Psoas muscle (tissue), 7 donors: ENCODE measurements at regions not wholly inside any gene's neighbourhood (a gene's known extent, or its start where the extent isn't known, plus 50 kb on each side); places are given as distances from the start of the nearest gene placed in this dataset.

Experiments used
- ATAC-seq, 4 donors: fragments of 200-7000 bp; cut with Tn5 transposase; one replicate each; pipeline ENCODE4 v1.9.1; 2020; ENCODE audit warnings: moderate library complexity in 3 of 4, mild to moderate bottlenecking in 2 of 4
- DNase-seq, 2 donors: peaks; one replicate each; pipeline ENCODE4 v3.0.0-alpha.2; 2020
- H3K27ac ChIP-seq: fragments of 200-600 bp; one replicate; pipeline ENCODE4 v1.8.0; 2022
- H3K27me3 ChIP-seq, 3 donors: fragments of 200-600 bp in 1 of 3; one replicate each; pipeline versions ENCODE4 v1.6.1 to v1.8.0; 2013 to 2022; ENCODE audit warnings: low read length in 2 of 3, mild to moderate bottlenecking in 2 of 3, moderate library complexity in 1 of 3; ENCODE audit not compliant: insufficient read depth in 3 of 3
- H3K36me3 ChIP-seq, 2 donors: fragments of 200-600 bp in 1 of 2; one replicate each; pipeline versions ENCODE4 v1.6.1 to v1.8.0; 2013 to 2022; ENCODE audit warnings: low read depth in 1 of 2, mild to moderate bottlenecking in 1 of 2, moderate library complexity in 1 of 2; ENCODE audit not compliant: insufficient read depth in 1 of 2
- H3K4me1 ChIP-seq: fragments of 200-600 bp; one replicate; pipeline ENCODE4 v1.8.0; 2022
- H3K4me3 ChIP-seq: fragments of 200-600 bp; one replicate; pipeline ENCODE4 v1.8.0; 2022; ENCODE audit warnings: mild to moderate bottlenecking
- H3K9me3 ChIP-seq: fragments of 200-600 bp; one replicate; pipeline ENCODE4 v1.8.0; 2022
- WGBS, 3 donors: extraction: QIAGEN DNeasy Blood & Tissue Kit; methylation state at CpG; one replicate each; pipeline versions ENCODE4 v1.1.6 to v1.1.7; 2013; 5-methylcytosine and 5-hydroxymethylcytosine counted together
- intact Hi-C, 2 donors: fragments of 100-400 bp; cut with DNase I; formaldehyde crosslinking; loops; one replicate each; pipeline versions ENCODE4 v1.11.0 to v1.14.2; 2022
- TF ChIP-seq, protein P1 (sequence below): fragments of 200-600 bp; IDR thresholded peaks from one replicate; pipeline ENCODE4 v1.8.0; 2022; ENCODE audit warnings: antibody characterized with exemption
- donor health status: healthy with polysubstance abuse.
- donor health status: DM: no; HTN: no; CAD: no; lungs with moderate emphysema.
- donor health status: Bipolar disorder and iron deficiency.
- donor health status: healthy.
- donor health status: DM: yes; HTN: yes; CAD: no.
- donor health status: DM: no; HTN: no; CAD: no.
- donor health status: DM: yes; HTN: yes; CAD: no.

DNA sequence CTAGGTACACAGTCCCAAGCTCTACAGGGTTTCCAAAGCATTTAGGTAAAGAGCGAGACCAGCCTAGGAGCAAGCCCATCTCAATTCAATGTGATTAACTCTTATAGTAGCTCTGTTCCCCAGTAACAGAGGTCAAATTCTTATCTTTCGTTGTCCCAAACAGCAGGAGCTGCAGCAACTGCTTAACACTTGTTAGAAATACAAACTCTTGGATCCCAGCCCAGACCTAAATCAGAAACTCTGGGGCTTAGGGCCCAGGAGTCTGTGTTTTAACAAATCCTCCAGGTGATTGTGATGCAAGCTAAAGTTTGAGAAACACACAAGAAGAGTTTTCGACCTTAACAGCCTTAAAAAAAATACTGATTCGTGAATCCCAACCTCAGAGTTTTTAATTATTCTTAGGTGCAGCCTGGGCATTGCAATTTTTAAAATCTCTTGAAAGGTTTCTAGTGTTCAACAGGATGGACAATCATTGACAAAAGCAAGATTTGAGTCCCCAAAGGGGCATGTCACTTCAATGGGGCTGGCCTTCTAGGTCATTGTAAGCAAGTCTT is 127.4 kb upstream of the HCRTR2 start:
- Histone ChIP-seq H3K9me3 (no peaks in the 10 kb centered on the region), H3K36me3 (no peaks in the 10 kb centered on the region), H3K27ac (no peak overlapping the region), H3K4me3 (no peak overlapping the region), H3K4me1 (peaks cover 10% of the 10 kb centered on the region), H3K27me3 (no peaks in the 10 kb centered on the region)
- intact Hi-C loops, result no loop called here
- TF ChIP-seq, protein P1, sequence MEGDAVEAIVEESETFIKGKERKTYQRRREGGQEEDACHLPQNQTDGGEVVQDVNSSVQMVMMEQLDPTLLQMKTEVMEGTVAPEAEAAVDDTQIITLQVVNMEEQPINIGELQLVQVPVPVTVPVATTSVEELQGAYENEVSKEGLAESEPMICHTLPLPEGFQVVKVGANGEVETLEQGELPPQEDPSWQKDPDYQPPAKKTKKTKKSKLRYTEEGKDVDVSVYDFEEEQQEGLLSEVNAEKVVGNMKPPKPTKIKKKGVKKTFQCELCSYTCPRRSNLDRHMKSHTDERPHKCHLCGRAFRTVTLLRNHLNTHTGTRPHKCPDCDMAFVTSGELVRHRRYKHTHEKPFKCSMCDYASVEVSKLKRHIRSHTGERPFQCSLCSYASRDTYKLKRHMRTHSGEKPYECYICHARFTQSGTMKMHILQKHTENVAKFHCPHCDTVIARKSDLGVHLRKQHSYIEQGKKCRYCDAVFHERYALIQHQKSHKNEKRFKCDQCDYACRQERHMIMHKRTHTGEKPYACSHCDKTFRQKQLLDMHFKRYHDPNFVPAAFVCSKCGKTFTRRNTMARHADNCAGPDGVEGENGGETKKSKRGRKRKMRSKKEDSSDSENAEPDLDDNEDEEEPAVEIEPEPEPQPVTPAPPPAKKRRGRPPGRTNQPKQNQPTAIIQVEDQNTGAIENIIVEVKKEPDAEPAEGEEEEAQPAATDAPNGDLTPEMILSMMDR, result no peak
- 49 to 57% (median 51%) methylated on average over 4 of the region's 4 CpGs for WGBS, 3 donors
- peak in 1 of 4 donors; percentile 29 for ATAC-seq
- no peak for DNase-seq

DNA sequence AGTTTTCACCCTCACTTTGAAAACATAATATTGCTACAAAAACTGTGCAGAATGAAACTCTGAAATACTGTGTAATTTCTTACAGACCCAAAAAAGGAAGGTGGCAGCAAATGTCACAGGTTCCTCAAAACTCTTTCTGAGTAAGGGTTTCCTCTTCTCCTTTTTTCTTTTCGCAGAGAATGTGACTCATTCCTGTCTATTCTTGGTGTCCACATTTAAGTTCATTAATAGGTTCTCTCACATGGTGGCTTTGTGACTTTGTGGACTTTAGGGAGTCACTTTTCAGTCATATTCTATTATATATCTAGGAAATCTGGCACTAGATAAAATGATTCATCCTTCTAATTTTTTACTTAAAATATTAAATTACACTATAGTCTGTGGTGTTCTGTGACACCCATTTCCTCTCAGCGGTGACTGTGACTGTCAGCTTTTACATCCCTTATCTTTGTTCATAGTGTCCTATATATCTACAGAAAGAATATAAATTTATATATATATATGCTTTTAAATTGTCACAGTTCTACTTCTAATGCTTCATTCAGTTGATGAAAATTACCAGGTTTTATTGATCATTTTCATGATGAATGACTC is 126.8 kb upstream of the HCRTR2 start:
- 56 to 75% (median 60%) methylated on average over 2 of the region's 2 CpGs for WGBS, 3 donors
- Histone ChIP-seq H3K9me3 (no peaks in the 10 kb centered on the region), H3K36me3 (no peaks in the 10 kb centered on the region), H3K27me3 (no peaks in the 10 kb centered on the region), H3K4me3 (no peak overlapping the region), H3K27ac (no peak overlapping the region), H3K4me1 (peaks cover 10% of the 10 kb centered on the region)
- TF ChIP-seq, protein P1, result no peak
- ATAC-seq (peak in 1 of 4 donors; percentile 37), DNase-seq (no peak)
- intact Hi-C loops, result no loop called here

DNA sequence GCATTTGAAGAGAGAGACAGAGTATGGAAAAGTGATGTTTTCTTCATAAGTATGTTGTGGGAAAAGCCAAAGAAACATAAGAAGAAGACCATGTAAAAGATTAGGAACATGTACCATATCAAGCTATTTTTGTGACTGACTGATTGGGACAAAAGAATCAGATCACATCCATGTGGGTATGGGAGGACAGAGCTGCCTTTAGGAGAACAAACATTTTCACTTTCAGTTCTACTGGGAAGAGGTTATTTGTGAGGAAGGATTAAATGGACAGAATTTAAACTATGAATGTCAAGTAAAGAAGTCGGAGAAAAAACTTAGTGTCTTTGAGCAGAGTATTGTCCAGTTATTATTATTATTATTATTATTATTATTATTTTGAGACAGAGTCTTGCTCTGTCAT is 124.4 kb upstream of the HCRTR2 start:
- ATAC-seq (no peak), DNase-seq (no peak)
- Histone ChIP-seq H3K9me3 (no peaks in the 10 kb centered on the region), H3K4me1 (peaks cover 14% of the 10 kb centered on the region), H3K4me3 (no peak overlapping the region), H3K27ac (no peak overlapping the region), H3K27me3 (no peaks in the 10 kb centered on the region), H3K36me3 (no peaks in the 10 kb centered on the region)
- TF ChIP-seq, protein P1, result no peak
- intact Hi-C loops, result no loop called here
- 87 to 96% (median 93%) methylated on average over 1 of the region's 1 CpG for WGBS, 3 donors

DNA sequence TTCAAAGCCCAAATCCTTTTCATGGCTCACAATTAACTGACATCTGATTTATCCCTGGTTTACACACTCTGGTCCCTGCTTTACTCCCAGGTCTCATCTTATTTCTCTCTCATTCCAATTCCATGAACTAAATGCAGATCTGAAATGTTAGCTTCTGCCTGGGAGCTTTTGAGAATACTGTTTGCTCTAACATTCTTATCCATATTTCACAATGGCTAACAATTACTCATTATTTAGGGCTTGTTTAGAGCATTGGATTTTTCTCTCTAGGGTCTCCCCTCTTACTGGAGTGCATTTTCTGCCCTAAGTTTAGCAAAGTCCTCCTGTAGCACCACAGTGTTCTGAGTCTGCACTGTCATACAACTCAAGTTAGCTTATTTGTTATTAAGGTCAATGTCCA is 121.5 kb upstream of the HCRTR2 start:
- DNase-seq (no peak), ATAC-seq (no peak)
- no peak overlapping the region for H3K27ac ChIP-seq
- TF ChIP-seq, protein P1, result no peak
- peaks cover 4% of the 10 kb centered on the region for H3K4me1 ChIP-seq
- no peaks in the 10 kb centered on the region for H3K9me3 ChIP-seq
- no peaks in the 10 kb centered on the region for H3K27me3 ChIP-seq
- intact Hi-C loops, result no loop called here
- no peak overlapping the region for H3K4me3 ChIP-seq
- H3K36me3 ChIP-seq, result no peaks in the 10 kb centered on the region

DNA sequence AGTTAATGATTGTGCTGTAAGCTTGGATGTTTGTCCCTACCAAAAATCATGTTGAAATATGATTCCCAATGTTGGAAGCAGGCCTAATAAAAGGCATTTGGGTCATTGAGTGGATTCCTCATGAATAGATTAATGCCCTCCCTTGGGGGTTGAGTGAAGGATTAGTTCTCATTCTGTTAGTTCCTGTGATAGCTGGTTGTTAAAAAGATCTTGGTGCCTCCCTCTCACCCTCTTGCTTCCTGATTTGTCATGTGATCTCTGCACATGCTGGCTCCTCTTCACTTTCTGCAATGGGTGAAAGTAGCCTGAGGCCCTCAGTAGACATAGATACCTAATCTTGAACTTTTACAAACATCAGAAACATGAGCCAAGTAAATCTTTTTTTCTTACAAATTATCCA is 115.6 kb upstream of the HCRTR2 start:
- Histone ChIP-seq H3K9me3 (peaks cover 14% of the 10 kb centered on the region), H3K36me3 (no peaks in the 10 kb centered on the region), H3K27ac (no peak overlapping the region), H3K4me1 (peaks cover 4% of the 10 kb centered on the region), H3K27me3 (no peaks in the 10 kb centered on the region), H3K4me3 (no peak overlapping the region)
- intact Hi-C loops, result no loop called here
- no peak for ATAC-seq
- TF ChIP-seq, protein P1, result no peak
- DNase-seq, result no peak
